Osteocyte (in vitro differentiated cells): ENCODE measurements at regions not wholly inside any gene's neighbourhood (a gene's known extent, or its start where the extent isn't known, plus 50 kb on each side); places are given as distances from the start of the nearest gene placed in this dataset.

Experiments used
- DNase-seq: peaks from one replicate; pipeline ENCODE4 v3.0.0; 2021; ENCODE audit warnings: mixed read lengths; ENCODE audit not compliant: unreplicated experiment; ENCODE audit errors: extremely low spot score
- H3K27ac Mint-ChIP-seq: one replicate; pipeline ENCODE4 v1.8.0; 2021; ENCODE audit warnings: mild to moderate bottlenecking, mixed read lengths; ENCODE audit not compliant: unreplicated experiment
- H3K27me3 Mint-ChIP-seq: one replicate; pipeline ENCODE4 v1.8.0; 2021; ENCODE audit warnings: mixed read lengths; ENCODE audit not compliant: unreplicated experiment
- H3K36me3 Mint-ChIP-seq: one replicate; pipeline ENCODE4 v1.8.0; 2021; ENCODE audit warnings: mixed read lengths; ENCODE audit not compliant: unreplicated experiment
- H3K4me1 Mint-ChIP-seq: one replicate; pipeline ENCODE4 v1.8.0; 2021; ENCODE audit warnings: mixed read lengths; ENCODE audit not compliant: unreplicated experiment
- H3K4me3 Mint-ChIP-seq: one replicate; pipeline ENCODE4 v1.8.0; 2021; ENCODE audit warnings: mild to moderate bottlenecking, moderate library complexity, mixed read lengths; ENCODE audit not compliant: unreplicated experiment
- H3K9me3 Mint-ChIP-seq: one replicate; pipeline ENCODE4 v1.8.0; 2021; ENCODE audit warnings: mixed read lengths; ENCODE audit not compliant: unreplicated experiment
- CTCF ChIP-seq: fragments of 200-600 bp; sonication (generic); IDR thresholded peaks from 2 replicates; pipeline ENCODE4 v1.5.0; 2021; ENCODE audit warnings: antibody characterized with exemption, mild to moderate bottlenecking, moderate library complexity

GRCh38 chr13:68759617-68760016, 1348.0 kb upstream of the ATXN8OS start:
- Mint-ChIP-seq H3K27ac (no peak overlapping the region), H3K27me3 (no peaks in the 10 kb centered on the region), H3K4me3 (no peak overlapping the region), H3K4me1 (no peaks in the 10 kb centered on the region), H3K36me3 (no peaks in the 10 kb centered on the region), H3K9me3 (no peaks in the 10 kb centered on the region)
- TF ChIP-seq CTCF, result no peak
- DNase-seq, result no peak

GRCh38 chr13:68749796-68750195, 1357.8 kb upstream of the ATXN8OS start:
- no peak overlapping the region for H3K27ac Mint-ChIP-seq
- peaks cover 3% of the 10 kb centered on the region for H3K4me1 Mint-ChIP-seq
- TF ChIP-seq CTCF, result no peak
- no peak overlapping the region for H3K4me3 Mint-ChIP-seq
- H3K36me3 Mint-ChIP-seq, result no peaks in the 10 kb centered on the region
- no peak for DNase-seq
- H3K27me3 Mint-ChIP-seq, result no peaks in the 10 kb centered on the region
- no peaks in the 10 kb centered on the region for H3K9me3 Mint-ChIP-seq

GRCh38 chr13:68748038-68748437, 1359.6 kb upstream of the ATXN8OS start:
- no peak for TF ChIP-seq CTCF
- DNase-seq, result no peak
- no peaks in the 10 kb centered on the region for H3K9me3 Mint-ChIP-seq
- no peak overlapping the region for H3K4me3 Mint-ChIP-seq
- no peaks in the 10 kb centered on the region for H3K27me3 Mint-ChIP-seq
- no peak overlapping the region for H3K27ac Mint-ChIP-seq
- no peaks in the 10 kb centered on the region for H3K36me3 Mint-ChIP-seq
- peaks cover 3% of the 10 kb centered on the region for H3K4me1 Mint-ChIP-seq

- Mint-ChIP-seq H3K27ac (no peak overlapping the region), H3K4me1 (peaks cover 3% of the 10 kb centered on the region), H3K36me3 (no peaks in the 10 kb centered on the region), H3K9me3 (no peaks in the 10 kb centered on the region), H3K27me3 (no peaks in the 10 kb centered on the region), H3K4me3 (no peak overlapping the region)
- DNase-seq, result no peak
- no peak for TF ChIP-seq CTCF
Observed at GRCh38 chr13:68745502-68745901, 1362.1 kb upstream of the ATXN8OS start.

- no peak overlapping the region for H3K4me3 Mint-ChIP-seq
- no peak overlapping the region for H3K27ac Mint-ChIP-seq
- no peaks in the 10 kb centered on the region for H3K27me3 Mint-ChIP-seq
Observed at GRCh38 chr13:68736961-68737360, 1370.7 kb upstream of the ATXN8OS start.

More at GRCh38 chr13:68736961-68737360, 1370.7 kb upstream of the ATXN8OS start:
- TF ChIP-seq CTCF, result no peak
- peaks cover 9% of the 10 kb centered on the region for H3K4me1 Mint-ChIP-seq
- no peak for DNase-seq
- no peaks in the 10 kb centered on the region for H3K9me3 Mint-ChIP-seq
- no peaks in the 10 kb centered on the region for H3K36me3 Mint-ChIP-seq
